ENCODE measurements at regions not wholly inside any gene's neighbourhood (a gene's known extent, or its start where the extent isn't known, plus 50 kb on each side); places are given as distances from the start of the nearest gene placed in this dataset.

DNA sequence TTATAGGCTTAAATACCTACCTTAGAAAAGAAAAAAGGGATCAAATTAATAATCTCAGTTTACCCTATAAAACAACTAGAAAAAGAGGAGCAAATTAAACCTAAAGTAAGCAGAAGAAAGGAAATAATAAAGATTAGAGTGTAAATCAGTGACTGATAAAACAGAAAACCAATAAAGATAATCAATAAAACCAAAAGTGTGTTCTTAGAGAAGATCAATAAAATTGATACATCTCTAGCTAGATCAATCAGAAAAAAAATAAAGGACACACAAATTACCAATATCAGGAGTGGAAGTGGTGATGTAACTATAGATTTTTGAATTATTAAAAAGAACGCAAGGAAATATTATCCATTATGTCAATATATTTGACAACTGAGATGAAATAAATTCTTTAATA is 69.2 kb upstream of the NAMPT start:
- H3K9me3 ChIP-seq (replicated peaks in 1 of 3): no peaks in the 10 kb centered on the region
- no peak for DNase-seq
- intact Hi-C loops (cut with DNase I): no loop called here
- TF ChIP-seq, protein P1, sequence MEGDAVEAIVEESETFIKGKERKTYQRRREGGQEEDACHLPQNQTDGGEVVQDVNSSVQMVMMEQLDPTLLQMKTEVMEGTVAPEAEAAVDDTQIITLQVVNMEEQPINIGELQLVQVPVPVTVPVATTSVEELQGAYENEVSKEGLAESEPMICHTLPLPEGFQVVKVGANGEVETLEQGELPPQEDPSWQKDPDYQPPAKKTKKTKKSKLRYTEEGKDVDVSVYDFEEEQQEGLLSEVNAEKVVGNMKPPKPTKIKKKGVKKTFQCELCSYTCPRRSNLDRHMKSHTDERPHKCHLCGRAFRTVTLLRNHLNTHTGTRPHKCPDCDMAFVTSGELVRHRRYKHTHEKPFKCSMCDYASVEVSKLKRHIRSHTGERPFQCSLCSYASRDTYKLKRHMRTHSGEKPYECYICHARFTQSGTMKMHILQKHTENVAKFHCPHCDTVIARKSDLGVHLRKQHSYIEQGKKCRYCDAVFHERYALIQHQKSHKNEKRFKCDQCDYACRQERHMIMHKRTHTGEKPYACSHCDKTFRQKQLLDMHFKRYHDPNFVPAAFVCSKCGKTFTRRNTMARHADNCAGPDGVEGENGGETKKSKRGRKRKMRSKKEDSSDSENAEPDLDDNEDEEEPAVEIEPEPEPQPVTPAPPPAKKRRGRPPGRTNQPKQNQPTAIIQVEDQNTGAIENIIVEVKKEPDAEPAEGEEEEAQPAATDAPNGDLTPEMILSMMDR (IDR thresholded peaks at IDR 0.05): no peak
- TF ChIP-seq POLR2A (IDR thresholded peaks at IDR 0.05): no peak
- no peaks in the 10 kb centered on the region for H3K36me3 ChIP-seq (replicated peaks in 1 of 2)
- H3K4me1 ChIP-seq (replicated peaks in 1 of 2): no peaks in the 10 kb centered on the region
- H3K27me3 ChIP-seq: no peaks in the 10 kb centered on the region
- 0 to 100% (median 25%) methylated on average over 1 of the region's 1 CpG for WGBS, 4 donors
- H3K27ac ChIP-seq: no peak overlapping the region
- H3K4me3 ChIP-seq: no peak overlapping the region

DNA sequence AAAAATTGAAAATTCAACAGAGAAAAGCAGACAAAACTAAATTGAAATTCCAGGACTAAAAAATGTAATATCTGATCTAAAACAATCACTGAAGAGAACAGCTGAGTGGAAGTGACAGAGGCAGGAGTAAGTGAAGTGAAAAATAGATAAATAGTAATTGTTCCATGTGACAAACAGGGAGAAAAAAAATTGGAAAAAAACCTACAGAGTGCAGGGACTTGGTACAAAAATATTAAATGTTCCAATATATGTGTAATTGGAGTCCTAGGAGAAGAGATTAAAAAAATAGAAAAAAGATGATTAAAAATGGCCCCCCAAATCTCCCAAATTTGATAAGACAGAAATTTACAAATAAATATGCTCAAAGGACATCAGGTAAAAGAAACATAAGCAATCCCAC is 63.4 kb upstream of the NAMPT start:
- no peaks in the 10 kb centered on the region for H3K27me3 ChIP-seq
- intact Hi-C loops (cut with DNase I): no loop called here
- H3K27ac ChIP-seq: no peak overlapping the region
- H3K4me1 ChIP-seq (replicated peaks in 1 of 2): peaks cover 14 to 15% of the 10 kb centered on the region in 2 donors
- DNase-seq: no peak
- H3K36me3 ChIP-seq (replicated peaks in 1 of 2): no peaks in the 10 kb centered on the region
- no peak for TF ChIP-seq POLR2A (IDR thresholded peaks at IDR 0.05)
- TF ChIP-seq, protein P1 (IDR thresholded peaks at IDR 0.05): no peak
- no peak overlapping the region for H3K4me3 ChIP-seq
- no peaks in the 10 kb centered on the region for H3K9me3 ChIP-seq (replicated peaks in 1 of 3)

DNA sequence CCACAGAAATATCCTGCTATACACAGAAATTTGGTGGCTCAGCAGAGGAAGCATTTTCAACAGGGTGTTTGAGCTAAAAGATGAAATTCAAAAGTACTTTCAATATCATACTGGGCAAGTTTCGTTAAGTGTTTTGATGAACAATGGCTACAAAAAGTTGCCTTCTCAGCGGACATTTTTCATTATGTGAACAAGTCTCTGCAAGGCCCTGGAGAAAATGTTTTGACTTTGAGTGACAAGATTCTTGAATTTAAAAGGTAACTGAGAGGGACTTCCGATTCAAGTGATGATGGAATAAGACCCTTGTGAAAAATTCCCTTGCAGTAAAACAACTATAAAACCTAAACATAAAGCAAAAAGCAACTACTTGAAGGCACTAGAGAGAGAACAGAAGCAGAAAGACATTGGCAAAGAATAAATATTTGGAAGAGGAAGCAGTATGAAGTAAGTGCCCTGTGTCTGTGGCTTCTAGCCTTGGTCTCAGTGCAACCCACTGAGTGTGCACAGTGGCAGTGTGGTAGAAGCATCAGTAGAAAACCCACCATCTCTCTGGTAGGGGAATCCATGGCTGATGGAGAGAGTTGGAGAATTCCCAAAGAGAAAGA is 62.5 kb upstream of the NAMPT start:
- no peaks in the 10 kb centered on the region for H3K9me3 ChIP-seq (replicated peaks in 1 of 3)
- no peak for DNase-seq
- H3K4me3 ChIP-seq: no peak overlapping the region
- intact Hi-C loops (cut with DNase I): no loop called here
- 86 to 92% (median 91%) methylated on average over 3 of the region's 3 CpGs for WGBS, 4 donors
- TF ChIP-seq, protein P1 (IDR thresholded peaks at IDR 0.05): no peak
- no peak for TF ChIP-seq POLR2A (IDR thresholded peaks at IDR 0.05)
- no peaks in the 10 kb centered on the region for H3K27me3 ChIP-seq
- H3K27ac ChIP-seq: peak overlapping the region in 1 of 5 donors; percentile 57
- no peaks in the 10 kb centered on the region for H3K36me3 ChIP-seq (replicated peaks in 1 of 2)
- peaks cover 14 to 15% of the 10 kb centered on the region in 2 donors for H3K4me1 ChIP-seq (replicated peaks in 1 of 2)

DNA sequence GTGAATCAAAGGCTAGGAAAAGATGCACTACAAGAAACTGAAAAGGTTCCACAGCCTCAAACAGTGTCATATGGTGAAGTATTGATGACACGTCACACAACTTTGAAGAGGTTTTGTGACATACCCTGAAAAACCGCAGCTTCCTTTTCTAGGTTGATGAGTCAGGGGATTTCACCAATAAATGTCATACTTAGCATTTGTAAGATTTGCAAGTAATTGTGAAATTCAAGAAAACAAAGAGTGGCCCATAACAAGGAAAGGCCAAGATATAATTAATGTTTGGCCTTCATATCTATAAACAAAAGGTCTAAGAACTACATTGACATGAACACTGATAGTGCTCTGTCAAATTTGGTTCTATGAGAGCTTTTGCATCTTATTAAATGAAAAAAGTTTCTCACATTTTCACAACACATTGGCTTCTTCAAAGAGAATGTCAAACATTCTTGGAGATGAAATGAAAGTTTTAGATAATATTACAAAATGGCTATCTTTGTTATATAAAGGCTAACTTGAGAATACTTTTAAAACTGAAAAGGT is 62.0 kb upstream of the NAMPT start:
- Histone ChIP-seq H3K27me3 (no peaks in the 10 kb centered on the region), H3K27ac (peak overlapping the region in 2 of 5 donors; percentile 55 to 57), H3K4me1 (replicated peaks in 1 of 2) (peaks cover 14 to 15% of the 10 kb centered on the region in 2 donors), H3K4me3 (no peak overlapping the region), H3K36me3 (replicated peaks in 1 of 2) (no peaks in the 10 kb centered on the region), H3K9me3 (replicated peaks in 1 of 3) (no peaks in the 10 kb centered on the region)
- TF ChIP-seq, protein P1 (IDR thresholded peaks at IDR 0.05): no peak
- no peak for TF ChIP-seq POLR2A (IDR thresholded peaks at IDR 0.05)
- intact Hi-C loops (cut with DNase I): no loop called here
- peak in 2 of 7 donors; percentile 44 to 63 for DNase-seq
- 30 to 41% (median 35%) methylated on average over 2 of the region's 2 CpGs for WGBS, 4 donors
